ENCODE measurements at regions not wholly inside any gene's neighbourhood (a gene's known extent, or its start where the extent isn't known, plus 50 kb on each side); places are given as distances from the start of the nearest gene placed in this dataset.
"Not testable (repeated sequence)": the region's sequence is repeated elsewhere in the genome, so short reads cannot be mapped to it uniquely, and the experiment has no call there.

DNA sequence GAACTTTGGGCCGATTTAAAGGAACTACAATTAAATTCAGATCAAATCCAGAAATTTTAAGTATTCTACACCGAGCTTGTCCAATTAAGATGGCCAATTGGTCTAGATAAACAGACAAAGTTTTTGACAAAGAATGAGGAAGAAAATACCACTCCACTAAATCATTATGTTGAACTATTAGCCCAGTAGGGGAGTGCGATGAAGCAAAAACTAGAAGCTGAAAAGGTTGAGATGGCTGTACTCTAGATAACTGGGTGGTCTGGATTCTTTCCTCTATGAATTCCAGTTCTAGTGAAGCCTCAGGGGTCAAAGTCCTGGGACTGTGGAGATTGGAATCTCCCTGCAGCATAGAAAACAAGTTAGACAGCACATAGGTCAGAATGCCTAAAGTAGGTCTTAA is 418.9 kb upstream of the IMPG1 start:
- not testable (repeated sequence) for TF ChIP-seq CTCF, POLR2A (IDR thresholded peaks at IDR 0.05)
